Esophagus muscularis mucosa (tissue), 3 donors: ENCODE measurements at regions not wholly inside any gene's neighbourhood (a gene's known extent, or its start where the extent isn't known, plus 50 kb on each side); places are given as distances from the start of the nearest gene placed in this dataset.

Experiments used
- POLR2A ChIP-seq: fragments of 450-650 bp; IDR thresholded peaks from one replicate; pipeline ENCODE4 v1.6.1; 2017; ENCODE audit warnings: antibody characterized with exemption, moderate library complexity, mild to moderate bottlenecking, low read depth
- POLR2AphosphoS5 ChIP-seq, 2 donors: sonication (generic); formaldehyde crosslinking; IDR thresholded peaks; one replicate each; pipeline ENCODE4 v1.6.1; 2017; ENCODE audit warnings: antibody characterized with exemption in 2 of 2
- TF ChIP-seq, protein P1 (sequence below), 3 experiments: fragments of 200-600 bp in 2 of 3; fragments of 450-650 bp in 1 of 3; sonication (generic) in 2 of 3; IDR thresholded peaks; one replicate each; pipeline ENCODE4 v1.5.1; 2017 to 2019; ENCODE audit warnings: antibody characterized with exemption in 3 of 3, mild to moderate bottlenecking in 2 of 3, moderate library complexity in 1 of 3

DNA sequence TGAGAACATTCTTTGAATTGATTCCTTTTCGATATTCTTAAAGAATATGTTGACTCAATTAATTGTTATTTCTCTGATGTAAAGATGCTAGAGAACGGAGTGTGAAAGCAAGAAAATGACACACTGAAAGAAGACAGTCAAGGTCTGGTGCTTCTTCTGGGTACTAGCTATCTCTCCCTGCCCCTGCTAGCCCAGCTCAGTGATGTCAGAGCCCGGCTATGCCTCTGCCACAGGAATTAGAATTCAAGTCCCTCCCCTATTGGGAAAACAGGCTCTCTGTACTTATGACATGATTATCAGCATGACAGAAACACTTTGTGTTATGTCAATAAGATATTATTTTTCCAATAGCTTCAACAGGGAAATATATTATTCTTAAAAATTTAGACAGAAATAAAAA, 252.4 kb downstream of the KCNC2 start:
- TF ChIP-seq, protein P1, sequence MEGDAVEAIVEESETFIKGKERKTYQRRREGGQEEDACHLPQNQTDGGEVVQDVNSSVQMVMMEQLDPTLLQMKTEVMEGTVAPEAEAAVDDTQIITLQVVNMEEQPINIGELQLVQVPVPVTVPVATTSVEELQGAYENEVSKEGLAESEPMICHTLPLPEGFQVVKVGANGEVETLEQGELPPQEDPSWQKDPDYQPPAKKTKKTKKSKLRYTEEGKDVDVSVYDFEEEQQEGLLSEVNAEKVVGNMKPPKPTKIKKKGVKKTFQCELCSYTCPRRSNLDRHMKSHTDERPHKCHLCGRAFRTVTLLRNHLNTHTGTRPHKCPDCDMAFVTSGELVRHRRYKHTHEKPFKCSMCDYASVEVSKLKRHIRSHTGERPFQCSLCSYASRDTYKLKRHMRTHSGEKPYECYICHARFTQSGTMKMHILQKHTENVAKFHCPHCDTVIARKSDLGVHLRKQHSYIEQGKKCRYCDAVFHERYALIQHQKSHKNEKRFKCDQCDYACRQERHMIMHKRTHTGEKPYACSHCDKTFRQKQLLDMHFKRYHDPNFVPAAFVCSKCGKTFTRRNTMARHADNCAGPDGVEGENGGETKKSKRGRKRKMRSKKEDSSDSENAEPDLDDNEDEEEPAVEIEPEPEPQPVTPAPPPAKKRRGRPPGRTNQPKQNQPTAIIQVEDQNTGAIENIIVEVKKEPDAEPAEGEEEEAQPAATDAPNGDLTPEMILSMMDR (IDR thresholded peaks at IDR 0.05) = no peak
- TF ChIP-seq POLR2AphosphoS5 (IDR thresholded peaks at IDR 0.05) (no peak), POLR2A (no peak)
